Activated T-cell treated with anti-CD3 and anti-CD28 coated beads, Interleukin-2, amount 50 U/mL, for 72 hours (primary cell): ENCODE measurements at regions not wholly inside any gene's neighbourhood (a gene's known extent, or its start where the extent isn't known, plus 50 kb on each side); places are given as distances from the start of the nearest gene placed in this dataset.
"Not testable (repeated sequence)": the region's sequence is repeated elsewhere in the genome, so short reads cannot be mapped to it uniquely, and the experiment has no call there.

Experiments
- ATAC-seq, 2 donors: fragments of 150-1000 bp; cut with Tn5 transposase; replicated peaks in 1 of 2; 2 replicates each; pipeline ENCODE4 v1.10.0; 2021; ENCODE audit warnings: moderate library complexity in 2 of 2, mild to moderate bottlenecking in 1 of 2
- DNase-seq, 2 donors: peaks; one replicate each; pipeline ENCODE4 v3.0.0; 2021 to 2022; ENCODE audit warnings: mixed read lengths in 1 of 2
- H3K27ac Mint-ChIP-seq: one replicate; pipeline ENCODE4 v1.8.0; 2022; ENCODE audit warnings: mild to moderate bottlenecking, moderate library complexity, mixed read lengths
- H3K27me3 Mint-ChIP-seq: one replicate; pipeline ENCODE4 v1.8.0; 2022; ENCODE audit warnings: low read depth, mixed read lengths
- H3K36me3 Mint-ChIP-seq, 2 donors: one replicate each; pipeline ENCODE4 v1.8.0; 2022; ENCODE audit warnings: mixed read lengths in 2 of 2, mild to moderate bottlenecking in 1 of 2; ENCODE audit not compliant: insufficient read depth in 2 of 2
- H3K4me1 Mint-ChIP-seq: one replicate; pipeline ENCODE4 v1.8.0; 2022; ENCODE audit warnings: low read depth, mixed read lengths
- H3K4me3 Mint-ChIP-seq, 2 donors: one replicate each; pipeline ENCODE4 v1.8.0; 2022; ENCODE audit warnings: mild to moderate bottlenecking in 2 of 2, mixed read lengths in 2 of 2, moderate library complexity in 2 of 2
- H3K9me3 Mint-ChIP-seq, 2 donors: one replicate each; pipeline ENCODE4 v1.8.0; 2022; ENCODE audit warnings: mixed read lengths in 2 of 2

DNA sequence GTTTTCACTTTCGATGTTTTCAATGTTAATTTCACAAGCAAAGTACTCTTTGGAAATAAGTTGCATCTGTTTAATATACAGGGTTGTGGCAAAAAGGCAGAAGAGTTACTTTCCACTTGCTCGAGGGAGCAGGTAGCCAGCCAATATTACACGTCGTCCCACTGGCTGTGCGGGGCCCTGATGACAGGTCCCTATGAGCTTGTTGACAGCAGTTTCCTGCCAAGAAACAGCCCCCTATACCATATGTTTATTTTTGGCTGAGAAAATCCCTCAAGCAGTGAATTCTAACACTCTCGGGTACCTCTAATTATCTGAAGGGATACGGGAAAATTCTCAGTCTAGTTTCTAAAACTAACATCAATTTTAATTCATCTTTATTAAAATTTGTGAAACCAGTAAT, 116.8 kb upstream of the SGO1 start:
- ATAC-seq (no peak), DNase-seq (no peak)
- H3K4me1 Mint-ChIP-seq: no peaks in the 10 kb centered on the region
- no peaks in the 10 kb centered on the region for H3K36me3 Mint-ChIP-seq
- H3K9me3 Mint-ChIP-seq: no peaks in the 10 kb centered on the region
- no peak overlapping the region for H3K4me3 Mint-ChIP-seq
- H3K27ac Mint-ChIP-seq: no peak overlapping the region
- no peaks in the 10 kb centered on the region for H3K27me3 Mint-ChIP-seq

DNA sequence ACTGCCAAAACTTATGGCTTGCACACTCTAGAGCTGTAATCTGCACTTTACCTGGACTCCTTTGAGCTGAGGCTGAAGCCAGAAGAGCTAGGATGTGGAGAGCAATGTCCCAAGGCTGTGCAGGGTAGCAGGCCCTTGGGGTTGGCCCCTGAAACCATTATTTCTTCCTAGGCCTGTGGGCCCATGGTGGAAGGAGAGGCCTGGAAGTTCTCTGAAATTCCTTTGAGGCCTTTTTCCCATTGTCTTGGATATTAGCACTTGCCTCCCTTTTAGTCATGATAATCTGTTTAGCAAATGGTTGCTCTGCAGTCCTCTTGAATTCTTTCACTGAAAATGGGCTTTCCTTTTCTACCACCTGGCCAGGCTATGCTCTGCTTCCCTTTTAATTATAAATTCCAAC, 102.0 kb upstream of the SGO1 start:
- Mint-ChIP-seq H3K27me3 (no peaks in the 10 kb centered on the region), H3K4me1 (no peaks in the 10 kb centered on the region), H3K9me3 (peaks cover 4 to 10% of the 10 kb centered on the region in 2 donors), H3K4me3 (no peak overlapping the region), H3K36me3 (peaks cover 6 to 11% of the 10 kb centered on the region in 2 donors), H3K27ac (no peak overlapping the region)
- ATAC-seq: no peak
- DNase-seq: no peak

DNA sequence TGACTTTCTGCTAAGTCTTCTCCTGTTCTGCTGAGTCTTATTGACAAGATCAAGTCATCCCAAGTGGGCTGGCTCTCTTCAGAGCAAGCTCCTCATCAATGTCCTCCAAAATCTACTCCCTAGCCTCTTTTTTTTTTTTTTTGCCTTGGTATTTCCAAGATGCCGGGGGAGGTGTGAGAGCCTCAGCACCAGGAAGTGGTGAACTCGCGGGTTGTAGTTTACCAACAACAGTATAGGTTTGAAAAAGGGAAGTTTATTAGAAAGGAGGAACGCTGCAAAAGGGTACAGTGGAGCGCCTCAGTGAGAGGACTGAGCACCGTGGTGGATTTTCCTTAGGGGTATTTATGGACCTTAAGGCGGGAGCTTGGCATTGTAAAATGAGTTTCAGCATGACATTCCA, 94.3 kb upstream of the SGO1 start:
- H3K27ac Mint-ChIP-seq: no peak overlapping the region
- H3K27me3 Mint-ChIP-seq: no peaks in the 10 kb centered on the region
- H3K4me1 Mint-ChIP-seq: peaks cover 5% of the 10 kb centered on the region
- ATAC-seq (no peak), DNase-seq (no peak)
- H3K4me3 Mint-ChIP-seq: no peak overlapping the region
- peaks cover 4 to 5% of the 10 kb centered on the region in 2 donors for H3K9me3 Mint-ChIP-seq
- H3K36me3 Mint-ChIP-seq: peaks cover 2 to 3% of the 10 kb centered on the region in 2 donors

DNA sequence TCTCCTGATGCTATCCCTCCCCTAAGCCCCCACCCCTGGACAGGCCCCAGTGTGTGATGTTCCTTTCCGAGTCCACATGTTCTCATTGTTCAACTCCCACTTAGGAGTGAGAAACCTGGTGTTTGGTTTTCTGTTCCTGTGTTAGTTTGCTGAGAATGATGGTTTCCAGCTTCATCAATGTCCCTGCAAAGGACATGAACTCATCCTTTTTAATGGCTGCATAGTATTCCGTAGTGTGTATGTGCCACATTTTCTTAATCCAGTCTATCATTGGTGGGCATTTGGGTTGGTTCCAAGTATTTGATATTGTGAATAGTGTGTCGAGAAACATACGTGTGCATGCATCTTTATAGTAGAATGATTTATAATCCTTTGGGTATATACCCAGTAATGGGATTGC, 80.0 kb upstream of the SGO1 start:
- H3K4me1 Mint-ChIP-seq, H3K27ac Mint-ChIP-seq, H3K36me3 Mint-ChIP-seq, H3K4me3 Mint-ChIP-seq, H3K9me3 Mint-ChIP-seq, DNase-seq, H3K27me3 Mint-ChIP-seq, ATAC-seq: not testable (repeated sequence)

DNA sequence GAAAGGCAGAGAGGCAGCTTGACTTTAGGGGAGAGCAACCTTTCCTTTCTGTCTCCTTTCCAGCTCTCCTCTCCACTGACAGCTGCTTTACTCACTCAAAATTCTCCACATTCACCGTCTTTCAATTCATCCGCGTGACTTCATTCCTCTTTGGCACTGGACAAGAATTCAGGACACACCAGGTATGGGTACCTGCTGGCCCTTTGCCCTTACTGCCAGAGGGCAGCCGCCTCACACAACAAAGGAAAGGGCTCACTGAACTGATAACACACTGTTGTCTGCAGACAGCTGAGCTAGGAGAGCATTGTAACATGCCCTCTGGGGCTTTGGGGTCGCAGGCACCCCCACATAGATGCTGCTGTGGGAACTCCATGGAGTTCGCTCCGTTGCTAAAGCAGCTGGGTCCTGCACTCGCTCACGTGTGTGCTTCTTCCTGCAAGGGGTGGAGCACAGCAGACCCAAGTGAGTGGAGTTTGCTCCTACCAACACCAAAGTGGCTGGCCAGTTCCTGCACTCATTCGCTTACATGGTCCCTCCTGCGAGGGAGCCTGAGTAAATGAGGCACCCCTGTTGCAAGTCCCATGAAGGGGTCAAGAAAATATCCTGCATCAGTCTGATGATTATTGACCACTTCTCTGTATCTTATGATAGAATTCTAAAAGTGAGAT, 79.0 kb upstream of the SGO1 start:
- Mint-ChIP-seq H3K27ac (no peak overlapping the region), H3K9me3 (peaks cover 5 to 9% of the 10 kb centered on the region in 2 donors), H3K4me3 (no peak overlapping the region), H3K36me3 (peaks cover 5 to 6% of the 10 kb centered on the region in 2 donors), H3K27me3 (no peaks in the 10 kb centered on the region), H3K4me1 (no peaks in the 10 kb centered on the region)
- no peak for DNase-seq
- ATAC-seq: no peak

DNA sequence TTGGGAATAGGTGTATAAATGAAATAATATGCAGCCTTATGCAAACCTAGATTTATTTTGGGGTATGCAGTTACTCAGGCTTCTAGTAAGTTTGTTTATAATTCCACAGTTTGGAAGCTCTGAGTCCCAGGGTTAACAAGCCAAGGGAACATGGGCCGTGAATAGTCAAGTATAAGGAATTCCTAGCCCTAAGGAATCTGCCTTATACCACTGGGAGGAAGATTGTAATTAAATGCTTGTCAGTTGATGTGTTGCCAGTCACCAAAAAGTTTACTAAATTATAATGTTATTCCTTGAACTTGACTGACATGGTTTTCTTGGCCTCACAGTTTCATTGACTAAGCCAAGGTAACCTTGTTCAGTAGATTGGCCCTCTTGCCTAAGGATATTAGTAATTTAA, 72.4 kb upstream of the SGO1 start:
- no peaks in the 10 kb centered on the region for H3K27me3 Mint-ChIP-seq
- ATAC-seq: no peak
- no peak for DNase-seq
- H3K9me3 Mint-ChIP-seq: peaks cover 0 to 4% of the 10 kb centered on the region in 2 donors
- no peaks in the 10 kb centered on the region for H3K4me1 Mint-ChIP-seq
- no peak overlapping the region for H3K27ac Mint-ChIP-seq
- H3K4me3 Mint-ChIP-seq: no peak overlapping the region
- no peaks in the 10 kb centered on the region for H3K36me3 Mint-ChIP-seq

DNA sequence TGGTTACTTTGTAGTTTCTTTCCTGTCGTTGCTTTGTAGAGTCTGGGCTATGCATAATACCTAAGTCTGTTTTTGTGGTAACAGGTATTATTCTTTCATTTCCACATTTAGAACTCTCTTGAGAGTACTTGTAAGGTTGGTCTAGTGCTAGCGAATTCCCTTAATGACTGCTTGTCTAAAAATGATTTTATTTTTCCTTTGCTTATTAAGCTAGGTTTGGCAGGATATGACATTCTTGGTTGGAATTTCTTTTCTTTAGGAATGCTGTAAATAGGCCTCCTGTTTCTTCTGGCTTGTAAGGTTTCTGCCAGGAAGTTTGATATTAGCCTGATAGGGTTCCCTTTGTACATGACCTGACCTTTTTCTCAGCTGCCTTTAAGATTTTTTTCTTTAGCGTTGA, 70.1 kb upstream of the SGO1 start:
- Mint-ChIP-seq H3K36me3 (no peaks in the 10 kb centered on the region), H3K27ac (no peak overlapping the region), H3K9me3 (peaks cover 0 to 4% of the 10 kb centered on the region in 2 donors), H3K4me3 (no peak overlapping the region), H3K27me3 (no peaks in the 10 kb centered on the region), H3K4me1 (no peaks in the 10 kb centered on the region)
- no peak for ATAC-seq
- no peak for DNase-seq

DNA sequence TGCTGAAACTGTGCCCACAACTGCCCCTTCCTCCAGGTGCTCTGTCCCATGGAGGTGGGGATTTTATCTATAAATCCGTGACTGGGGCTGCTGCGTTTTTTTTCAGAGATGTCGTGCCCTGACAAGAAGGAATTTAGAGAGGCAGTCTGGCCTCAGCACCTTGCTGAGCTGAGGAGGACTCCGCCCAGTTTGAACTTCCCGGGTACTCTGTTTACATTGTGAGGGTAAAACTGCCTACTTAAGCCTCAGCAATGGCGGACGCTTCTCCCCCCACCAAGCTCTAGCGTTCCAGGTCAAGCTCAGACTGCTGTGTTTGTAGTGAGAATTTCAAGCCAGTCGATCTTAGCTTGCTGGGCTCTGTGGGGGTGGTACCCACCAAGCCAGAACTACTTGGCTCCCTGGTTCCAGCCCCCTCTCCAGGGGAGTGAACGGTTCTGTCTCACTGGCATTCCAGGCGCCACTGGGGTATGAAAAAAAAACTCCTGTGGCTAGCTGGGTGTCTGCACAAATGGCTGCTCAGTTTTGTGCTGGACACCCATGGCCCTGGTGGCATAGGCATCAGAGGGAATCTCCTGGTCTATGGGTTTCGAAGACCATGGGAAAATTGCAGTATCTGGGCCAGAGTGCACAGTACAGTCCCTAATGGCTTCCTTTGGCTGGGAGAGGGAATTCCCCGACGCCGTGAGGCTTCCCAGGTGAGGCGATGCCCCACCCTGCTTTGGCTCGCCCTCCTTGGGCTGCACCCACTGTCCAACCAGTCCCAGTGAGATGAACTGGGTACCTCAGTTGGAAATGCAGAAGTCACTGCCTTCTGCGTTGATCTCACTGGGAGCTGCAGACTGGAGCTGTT, 68.5 kb upstream of the SGO1 start:
- H3K9me3 Mint-ChIP-seq: peaks cover 0 to 4% of the 10 kb centered on the region in 2 donors
- no peaks in the 10 kb centered on the region for H3K27me3 Mint-ChIP-seq
- H3K4me1 Mint-ChIP-seq: no peaks in the 10 kb centered on the region
- no peak overlapping the region for H3K27ac Mint-ChIP-seq
- no peak overlapping the region for H3K4me3 Mint-ChIP-seq
- H3K36me3 Mint-ChIP-seq: no peaks in the 10 kb centered on the region
- DNase-seq: no peak
- ATAC-seq: no peak

DNA sequence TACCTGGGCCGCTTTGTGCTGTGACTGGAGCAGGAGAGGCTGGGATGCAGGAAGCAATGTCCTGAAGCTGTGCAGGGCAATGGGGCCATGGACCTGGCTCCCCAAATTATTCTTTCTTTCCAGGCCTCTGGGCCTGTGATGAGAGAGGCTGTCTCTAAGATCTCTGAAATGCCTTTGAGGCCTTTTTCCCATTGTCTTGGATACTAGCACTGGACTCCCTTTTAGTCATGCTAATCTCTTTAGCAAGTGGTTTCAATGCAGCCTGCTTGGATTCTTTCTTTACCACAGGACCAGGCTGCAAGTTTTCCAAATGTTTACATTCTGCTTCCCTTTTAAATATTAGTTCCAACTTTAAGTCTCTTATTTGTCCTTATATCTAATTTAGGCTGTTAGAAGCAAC, 64.8 kb upstream of the SGO1 start:
- no peaks in the 10 kb centered on the region for H3K27me3 Mint-ChIP-seq
- DNase-seq: no peak
- H3K36me3 Mint-ChIP-seq: no peaks in the 10 kb centered on the region
- H3K9me3 Mint-ChIP-seq: peaks cover 2 to 8% of the 10 kb centered on the region in 2 donors
- no peak for ATAC-seq
- H3K27ac Mint-ChIP-seq: no peak overlapping the region
- H3K4me3 Mint-ChIP-seq: no peak overlapping the region
- H3K4me1 Mint-ChIP-seq: no peaks in the 10 kb centered on the region

DNA sequence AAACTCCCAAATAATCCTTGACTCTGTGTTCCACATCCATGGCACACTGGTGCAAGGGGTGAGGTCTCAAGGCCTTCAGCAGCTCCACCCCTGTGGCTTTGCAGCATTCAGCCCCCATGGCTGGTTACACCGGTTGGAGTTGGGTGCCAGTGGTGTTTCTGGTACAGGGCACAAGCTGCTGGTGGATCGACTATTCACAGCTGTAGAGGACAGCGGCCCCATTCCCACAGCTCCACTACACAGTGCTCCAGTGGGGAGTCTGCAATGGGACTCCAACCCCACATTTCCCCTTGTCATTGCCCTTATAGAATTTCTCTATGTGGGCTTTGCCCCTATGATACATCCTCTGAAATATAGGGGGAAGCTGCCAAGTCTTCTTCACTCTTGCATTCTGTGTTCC, 64.3 kb upstream of the SGO1 start:
- no peaks in the 10 kb centered on the region for H3K4me1 Mint-ChIP-seq
- no peaks in the 10 kb centered on the region for H3K36me3 Mint-ChIP-seq
- no peaks in the 10 kb centered on the region for H3K27me3 Mint-ChIP-seq
- ATAC-seq (no peak), DNase-seq (no peak)
- no peak overlapping the region for H3K27ac Mint-ChIP-seq
- no peak overlapping the region for H3K4me3 Mint-ChIP-seq
- H3K9me3 Mint-ChIP-seq: peaks cover 2 to 7% of the 10 kb centered on the region in 2 donors

DNA sequence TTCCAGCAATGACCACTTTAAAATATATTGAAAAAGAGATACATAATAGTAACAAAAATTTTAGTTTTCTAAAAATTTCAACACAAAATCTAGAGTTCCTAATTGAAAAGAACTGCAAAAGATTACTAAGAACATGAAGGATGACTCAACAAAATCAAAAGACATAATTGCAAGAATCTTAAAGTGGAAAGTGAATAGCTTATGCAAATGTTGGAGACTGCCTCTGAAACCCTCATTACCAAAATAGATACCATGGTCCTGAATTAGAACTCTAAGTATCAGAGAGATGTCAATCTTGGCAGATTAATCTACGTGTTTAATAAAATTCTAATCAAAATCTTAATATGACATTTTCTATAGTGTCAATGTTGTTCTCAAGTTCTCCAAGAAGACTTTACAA, 60.7 kb upstream of the SGO1 start:
- peaks cover 12% of the 10 kb centered on the region for H3K27me3 Mint-ChIP-seq
- no peak overlapping the region for H3K4me3 Mint-ChIP-seq
- no peak overlapping the region for H3K27ac Mint-ChIP-seq
- ATAC-seq: no peak
- no peaks in the 10 kb centered on the region for H3K4me1 Mint-ChIP-seq
- peaks cover 7 to 9% of the 10 kb centered on the region in 2 donors for H3K9me3 Mint-ChIP-seq
- no peak for DNase-seq
- peaks cover 0 to 7% of the 10 kb centered on the region in 2 donors for H3K36me3 Mint-ChIP-seq

DNA sequence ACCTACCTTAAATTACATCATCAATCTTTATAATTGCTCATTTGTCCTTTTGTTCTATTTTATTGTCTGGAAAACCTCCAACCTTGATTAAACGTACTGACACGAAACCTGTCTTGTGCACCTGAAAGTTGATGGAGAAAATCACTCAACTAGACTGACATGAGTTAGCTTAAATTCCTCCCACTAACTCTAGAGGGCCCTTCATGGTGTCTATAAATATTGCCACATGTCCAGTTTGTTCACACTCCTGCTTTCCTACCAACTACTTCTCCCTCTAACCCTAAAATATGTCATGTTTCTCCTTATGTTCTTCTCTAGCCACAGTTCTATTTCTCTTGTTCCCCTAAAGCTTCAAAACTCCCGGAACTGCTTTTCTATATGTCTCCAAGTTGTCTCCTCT, 59.8 kb upstream of the SGO1 start:
- ATAC-seq: no peak
- H3K27me3 Mint-ChIP-seq: peaks cover 12% of the 10 kb centered on the region
- no peak for DNase-seq
- no peaks in the 10 kb centered on the region for H3K4me1 Mint-ChIP-seq
- H3K27ac Mint-ChIP-seq: no peak overlapping the region
- no peak overlapping the region for H3K4me3 Mint-ChIP-seq
- peaks cover 0 to 7% of the 10 kb centered on the region in 2 donors for H3K36me3 Mint-ChIP-seq
- peaks cover 7 to 10% of the 10 kb centered on the region in 2 donors for H3K9me3 Mint-ChIP-seq

DNA sequence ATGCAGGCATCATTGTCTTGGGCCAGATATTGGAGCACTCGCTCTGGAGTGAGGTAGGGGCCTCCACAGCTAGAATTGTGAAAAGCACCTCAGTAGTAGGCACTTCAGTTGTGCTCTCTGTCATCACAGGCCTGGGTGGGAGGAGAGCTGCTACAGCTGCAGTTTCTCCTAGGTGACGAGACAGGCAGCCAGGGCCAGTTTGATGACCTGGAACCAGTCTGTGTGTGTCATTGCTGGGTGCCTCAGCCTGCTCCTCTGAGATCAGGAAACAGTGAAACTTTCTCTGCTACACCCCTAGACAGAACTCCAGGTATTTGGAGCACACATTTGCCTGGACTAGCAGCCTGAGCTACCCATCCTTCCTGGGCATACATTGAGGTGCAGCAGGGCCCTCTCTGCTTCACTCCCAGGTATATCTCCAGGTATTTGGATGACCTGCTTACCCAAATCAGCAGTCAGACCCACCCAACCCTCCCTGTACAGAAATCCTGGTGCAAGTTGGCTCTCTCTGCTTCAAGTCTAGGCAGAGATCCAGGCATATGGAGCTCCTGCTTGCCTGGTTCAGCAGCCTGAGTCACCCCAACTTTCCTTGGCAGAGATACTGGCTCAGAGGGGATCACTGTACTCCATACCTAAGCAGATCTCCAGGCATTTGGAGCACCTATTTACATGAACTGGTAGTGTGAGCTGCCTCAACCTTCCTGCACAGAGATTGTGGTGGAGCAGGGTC, 54.3 kb upstream of the SGO1 start:
- Mint-ChIP-seq H3K9me3 (peaks cover 6 to 9% of the 10 kb centered on the region in 2 donors), H3K36me3 (peaks cover 0 to 10% of the 10 kb centered on the region in 2 donors), H3K27me3 (peaks cover 12% of the 10 kb centered on the region), H3K4me3 (no peak overlapping the region), H3K27ac (no peak overlapping the region), H3K4me1 (no peaks in the 10 kb centered on the region)
- no peak for DNase-seq
- ATAC-seq: no peak
